GM19438 (cell line): ENCODE measurements at regions not wholly inside any gene's neighbourhood (a gene's known extent, or its start where the extent isn't known, plus 50 kb on each side); places are given as distances from the start of the nearest gene placed in this dataset.
"Not testable (repeated sequence)": the region's sequence is repeated elsewhere in the genome, so short reads cannot be mapped to it uniquely, and the experiment has no call there.

ENCODE experiments used
- ATAC-seq: cut with Tn5 transposase; IDR thresholded peaks from one replicate; pipeline ENCODE4 v1.9.1; 2021; ENCODE audit warnings: low read depth; ENCODE audit not compliant: unreplicated experiment

DNA sequence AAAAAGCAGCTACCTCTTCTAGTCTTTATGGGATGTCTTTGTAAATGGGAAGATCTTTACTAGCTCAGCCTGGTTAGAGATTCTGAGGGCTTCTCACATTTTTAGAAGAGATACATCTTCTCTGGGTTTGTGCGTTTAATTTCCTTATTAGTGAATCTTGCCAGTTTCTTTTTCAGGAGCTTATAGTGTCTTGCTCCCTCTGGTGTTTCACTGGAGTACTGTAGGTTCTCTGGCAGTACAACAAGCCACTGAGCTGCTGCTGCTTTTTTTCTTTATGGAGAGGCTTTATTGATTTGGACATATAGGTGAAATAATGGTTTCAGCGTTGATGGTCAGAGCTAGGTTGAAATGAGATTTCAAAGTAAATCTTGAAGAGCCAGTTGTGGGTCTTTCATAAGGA, 82.9 kb downstream of the LAS1L start:
- peak; percentile 74 for ATAC-seq

DNA sequence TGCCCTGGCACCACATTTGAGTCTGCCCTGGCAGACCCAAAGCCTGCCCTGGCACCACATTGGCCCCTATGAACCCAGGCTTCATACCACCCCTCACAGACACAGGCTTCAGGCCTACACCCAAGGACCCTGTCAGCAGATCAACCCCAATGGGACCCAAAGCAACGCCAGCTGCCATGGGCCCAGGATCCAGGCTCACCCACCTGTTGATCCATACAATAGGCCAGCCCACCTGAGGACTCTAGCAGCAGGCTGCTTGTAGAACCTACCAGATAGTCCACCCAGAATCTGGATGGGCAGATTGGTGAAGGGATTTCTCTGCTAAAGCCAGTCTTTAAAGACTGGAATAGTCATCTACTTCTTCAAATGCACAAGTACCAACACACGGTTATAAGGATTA, 114.4 kb downstream of the LAS1L start:
- ATAC-seq: no peak

DNA sequence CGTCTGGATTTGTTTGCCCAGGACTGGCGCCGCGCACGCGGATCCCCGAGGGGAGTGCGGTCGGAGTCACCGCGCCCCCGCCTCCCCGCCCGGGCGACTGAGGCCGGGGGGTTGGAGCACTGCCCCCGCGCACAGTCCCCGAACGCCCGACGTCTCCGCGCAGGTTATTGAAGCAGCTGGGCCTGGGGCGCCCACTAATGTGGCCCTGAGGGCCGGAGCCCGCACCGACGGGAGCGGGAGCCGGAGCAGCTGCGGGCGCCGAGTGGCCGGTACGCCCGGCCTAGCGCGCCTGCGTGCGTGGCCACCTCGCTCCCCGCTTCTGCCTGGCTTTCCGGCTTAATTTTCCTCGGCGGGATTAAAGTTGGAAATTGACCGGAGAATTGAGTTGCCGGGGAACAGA, 126.9 kb downstream of the LAS1L start:
- not testable (repeated sequence) for ATAC-seq

DNA sequence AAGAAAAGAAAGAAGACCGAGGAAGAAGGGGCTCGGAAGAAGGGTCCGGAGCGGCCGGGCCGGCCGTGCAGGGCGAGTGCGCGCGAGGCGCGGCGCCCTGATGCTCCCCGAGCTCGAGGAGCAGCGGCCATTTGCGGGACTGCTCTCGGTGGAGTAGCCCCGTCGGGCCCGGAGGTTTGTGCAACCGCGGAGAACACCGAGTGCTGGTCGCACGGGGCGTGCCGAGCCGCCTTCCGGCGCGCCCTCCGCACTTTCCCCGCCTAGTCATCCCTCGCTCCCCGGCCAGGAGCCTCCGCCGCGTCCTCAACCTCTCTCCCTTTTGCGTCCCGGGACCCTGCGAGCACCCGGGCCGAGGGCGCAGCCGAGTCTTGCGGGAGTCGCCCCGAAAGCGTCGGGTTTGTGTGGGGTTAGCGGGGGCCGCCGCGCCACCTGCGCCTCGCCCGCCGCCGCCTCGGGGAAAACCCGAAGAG, 127.4 kb downstream of the LAS1L start:
- no peak for ATAC-seq

DNA sequence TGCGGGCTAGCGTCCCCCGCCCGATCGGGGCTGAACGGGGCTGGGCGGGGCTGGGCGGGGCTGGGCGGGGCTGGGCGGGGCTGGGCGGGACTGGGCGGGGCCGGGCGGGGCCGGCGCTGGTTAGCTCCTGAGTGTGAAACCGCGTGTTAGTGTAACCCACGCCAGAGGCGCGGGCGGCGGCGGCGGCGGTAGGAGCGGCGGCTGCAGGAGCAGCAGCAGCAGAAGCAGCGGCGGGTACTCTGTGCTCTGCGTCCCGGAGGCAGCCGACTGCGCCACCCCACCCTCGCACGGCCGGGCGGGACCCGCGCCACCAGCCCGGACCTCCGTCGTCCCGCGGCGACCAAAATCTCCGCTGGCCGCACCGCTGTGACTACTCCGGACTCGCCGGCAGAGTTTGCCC, 128.1 kb downstream of the LAS1L start:
- no peak for ATAC-seq

DNA sequence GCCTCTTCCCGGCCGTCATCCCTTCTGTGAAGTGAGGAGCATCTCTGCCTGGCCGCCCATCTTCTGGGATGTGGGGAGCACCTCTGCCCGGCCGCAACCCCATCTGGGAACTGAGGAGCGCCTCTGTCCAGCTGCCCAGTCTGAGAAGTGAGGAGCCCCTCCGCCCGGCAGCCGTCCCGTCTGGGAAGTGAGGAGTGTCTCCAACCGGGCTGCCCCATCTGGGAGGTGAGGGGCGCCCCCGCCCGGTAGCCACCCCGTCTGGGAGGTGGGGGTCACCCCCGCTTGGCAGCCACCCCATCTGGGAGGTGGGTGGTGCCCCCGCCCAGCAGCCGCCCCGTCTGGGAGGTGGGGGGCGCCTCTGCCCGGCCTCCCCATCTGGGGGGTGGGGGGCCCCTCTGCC, 142.3 kb downstream of the LAS1L start:
- no peak for ATAC-seq

DNA sequence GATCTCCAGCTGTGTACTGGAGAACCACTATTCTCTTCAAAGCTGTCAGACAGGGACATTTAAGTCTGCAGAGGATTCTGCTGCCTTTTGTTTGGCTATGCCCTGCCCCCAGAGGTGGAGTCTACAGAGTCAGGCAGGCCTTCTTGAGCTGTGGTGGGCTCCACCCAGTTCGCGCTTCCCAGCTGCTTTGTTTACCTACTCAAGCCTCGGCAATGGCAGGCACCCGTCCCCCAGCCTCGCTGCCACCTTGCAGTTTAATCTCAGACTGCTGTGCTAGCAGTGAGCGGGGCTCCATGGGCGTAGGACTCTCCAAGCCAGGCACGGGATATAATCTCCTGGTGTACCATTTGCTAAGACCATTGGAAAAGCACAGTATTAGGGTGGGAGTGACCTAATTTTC, 145.5 kb downstream of the LAS1L start:
- not testable (repeated sequence) for ATAC-seq
